ENCODE measurements at regions not wholly inside any gene's neighbourhood (a gene's known extent, or its start where the extent isn't known, plus 50 kb on each side); places are given as distances from the start of the nearest gene placed in this dataset.

- DNase-seq (ENCODE audit: low read depth in 3 of 3), result no peak
Measured at GRCh38 chr20:60274717-60275116, 316.5 kb downstream of the CDH26 start.

- DNase-seq (ENCODE audit: low read depth in 3 of 3), result no peak
Measured at GRCh38 chr20:60281295-60281694, 323.1 kb downstream of the CDH26 start.

- no peak for DNase-seq (ENCODE audit: low read depth in 3 of 3)
Measured at GRCh38 chr20:60283281-60283680, 325.1 kb downstream of the CDH26 start.

GRCh38 chr20:60286764-60287163 lies 328.5 kb downstream of the CDH26 start:
- no peak for DNase-seq (ENCODE audit: low read depth in 3 of 3)

- DNase-seq (ENCODE audit: low read depth in 3 of 3), result no peak
Measured at GRCh38 chr20:60288945-60289344, 330.7 kb downstream of the CDH26 start.

- no peak for DNase-seq (ENCODE audit: low read depth in 3 of 3)
Measured at GRCh38 chr20:60292001-60292520, 333.8 kb downstream of the CDH26 start.

- no peak for DNase-seq (ENCODE audit: low read depth in 3 of 3)
Measured at GRCh38 chr20:60294632-60295031, 336.4 kb downstream of the CDH26 start.

- DNase-seq (ENCODE audit: low read depth in 3 of 3), result no peak
Measured at GRCh38 chr20:60295214-60295613, 337.0 kb downstream of the CDH26 start.

GRCh38 chr20:60297649-60298048 lies 339.4 kb downstream of the CDH26 start:
- DNase-seq (ENCODE audit: low read depth in 3 of 3), result no peak

GRCh38 chr20:60298647-60299046 lies 340.4 kb downstream of the CDH26 start:
- DNase-seq (ENCODE audit: low read depth in 3 of 3), result no peak

GRCh38 chr20:60299951-60300350 lies 341.7 kb downstream of the CDH26 start:
- no peak for DNase-seq (ENCODE audit: low read depth in 3 of 3)

- DNase-seq (ENCODE audit: low read depth in 3 of 3), result no peak
Measured at GRCh38 chr20:60300374-60300773, 342.2 kb downstream of the CDH26 start.

GRCh38 chr20:60302875-60303274 lies 344.7 kb downstream of the CDH26 start:
- DNase-seq (ENCODE audit: low read depth in 3 of 3), result no peak

- DNase-seq (ENCODE audit: low read depth in 3 of 3), result no peak
Measured at GRCh38 chr20:60304026-60304590, 345.9 kb downstream of the CDH26 start.

- no peak for DNase-seq (ENCODE audit: low read depth in 3 of 3)
Measured at GRCh38 chr20:60304931-60305330, 346.7 kb downstream of the CDH26 start.

- DNase-seq (ENCODE audit: low read depth in 3 of 3), result no peak
Measured at GRCh38 chr20:60306105-60306504, 347.9 kb downstream of the CDH26 start.

GRCh38 chr20:60306551-60306950 lies 348.3 kb downstream of the CDH26 start:
- DNase-seq (ENCODE audit: low read depth in 3 of 3), result no peak

GRCh38 chr20:60310560-60311349 lies 352.5 kb downstream of the CDH26 start:
- DNase-seq (ENCODE audit: low read depth in 3 of 3), result no peak

- DNase-seq (ENCODE audit: low read depth in 3 of 3), result no peak
Measured at GRCh38 chr20:60313191-60313590, 355.0 kb downstream of the CDH26 start.

- DNase-seq (ENCODE audit: low read depth in 3 of 3), result no peak
Measured at GRCh38 chr20:60313614-60314013, 355.4 kb downstream of the CDH26 start.

- no peak for DNase-seq (ENCODE audit: low read depth in 3 of 3)
Measured at GRCh38 chr20:60314727-60315126, 356.5 kb downstream of the CDH26 start.

GRCh38 chr20:60316476-60317158 lies 358.4 kb downstream of the CDH26 start:
- DNase-seq (ENCODE audit: low read depth in 3 of 3), result no peak

- DNase-seq (ENCODE audit: low read depth in 3 of 3), result no peak
Measured at GRCh38 chr20:60317401-60317800, 359.2 kb downstream of the CDH26 start.
